ENCODE measurements at regions not wholly inside any gene's neighbourhood (a gene's known extent, or its start where the extent isn't known, plus 50 kb on each side); places are given as distances from the start of the nearest gene placed in this dataset.

DNA sequence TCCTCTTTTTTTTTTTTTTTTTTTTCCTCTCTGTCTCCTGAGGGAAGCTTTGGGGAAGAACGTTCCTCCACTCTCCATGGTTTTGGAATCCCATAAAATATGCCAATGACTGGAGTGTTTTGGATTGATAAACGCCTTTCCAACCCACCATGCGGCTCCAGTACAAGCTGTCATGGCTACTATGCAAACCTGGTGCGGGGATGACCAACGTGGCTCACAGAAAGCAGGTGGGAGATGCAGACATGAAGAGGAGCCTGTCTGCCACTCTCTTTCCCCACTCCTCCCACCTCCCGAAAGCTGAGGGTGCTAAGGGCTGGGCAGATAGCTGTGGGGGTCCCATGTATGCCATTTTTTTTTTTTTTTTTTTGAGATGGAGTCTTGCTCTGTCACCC lies 69.9 kb upstream of the SEC14L1 start:
- no peak for TF ChIP-seq POLR2A (IDR thresholded peaks at IDR 0.05)
- TF ChIP-seq, protein P1, sequence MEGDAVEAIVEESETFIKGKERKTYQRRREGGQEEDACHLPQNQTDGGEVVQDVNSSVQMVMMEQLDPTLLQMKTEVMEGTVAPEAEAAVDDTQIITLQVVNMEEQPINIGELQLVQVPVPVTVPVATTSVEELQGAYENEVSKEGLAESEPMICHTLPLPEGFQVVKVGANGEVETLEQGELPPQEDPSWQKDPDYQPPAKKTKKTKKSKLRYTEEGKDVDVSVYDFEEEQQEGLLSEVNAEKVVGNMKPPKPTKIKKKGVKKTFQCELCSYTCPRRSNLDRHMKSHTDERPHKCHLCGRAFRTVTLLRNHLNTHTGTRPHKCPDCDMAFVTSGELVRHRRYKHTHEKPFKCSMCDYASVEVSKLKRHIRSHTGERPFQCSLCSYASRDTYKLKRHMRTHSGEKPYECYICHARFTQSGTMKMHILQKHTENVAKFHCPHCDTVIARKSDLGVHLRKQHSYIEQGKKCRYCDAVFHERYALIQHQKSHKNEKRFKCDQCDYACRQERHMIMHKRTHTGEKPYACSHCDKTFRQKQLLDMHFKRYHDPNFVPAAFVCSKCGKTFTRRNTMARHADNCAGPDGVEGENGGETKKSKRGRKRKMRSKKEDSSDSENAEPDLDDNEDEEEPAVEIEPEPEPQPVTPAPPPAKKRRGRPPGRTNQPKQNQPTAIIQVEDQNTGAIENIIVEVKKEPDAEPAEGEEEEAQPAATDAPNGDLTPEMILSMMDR (IDR thresholded peaks at IDR 0.05): no peak

All from testis (tissue), 2 donors.